GM23338 (cell line): ENCODE measurements at regions not wholly inside any gene's neighbourhood (a gene's known extent, or its start where the extent isn't known, plus 50 kb on each side); places are given as distances from the start of the nearest gene placed in this dataset.

Experiments used
- ATAC-seq: fragments of 200-7000 bp; cut with Tn5 transposase; 3 replicates; pipeline ENCODE4 v1.9.1; 2020
- DNase-seq: peaks from one replicate; pipeline ENCODE4 v3.0.0-alpha.2; 2015; ENCODE audit warnings: low spot score
- H2AFZ ChIP-seq: fragments of 200-600 bp; sonication (generic); 2 replicates; pipeline ENCODE4 v1.8.0; 2016; ENCODE audit warnings: antibody characterized with exemption, mild to moderate bottlenecking, moderate library complexity
- H3F3A ChIP-seq: fragments of 200-600 bp; sonication (generic); replicated peaks from 2 replicates; pipeline ENCODE4 v1.8.0; 2017; ENCODE audit warnings: antibody characterized with exemption, mixed run types, low read depth
- H3K27ac ChIP-seq: fragments of 200-600 bp; sonication (generic); 2 replicates; pipeline ENCODE4 v1.6.1; 2016; ENCODE audit warnings: low read depth
- H3K27me3 ChIP-seq: fragments of 200-600 bp; sonication (generic); 2 replicates; pipeline ENCODE4 v1.8.0; 2016; ENCODE audit warnings: mild to moderate bottlenecking, mixed run types, moderate library complexity; ENCODE audit not compliant: insufficient read depth
- H3K36me3 ChIP-seq: fragments of 200-600 bp; sonication (generic); 2 replicates; pipeline ENCODE4 v1.8.0; 2016; ENCODE audit warnings: mild to moderate bottlenecking; ENCODE audit not compliant: insufficient read depth
- H3K4me1 ChIP-seq: fragments of 200-600 bp; sonication (generic); 2 replicates; pipeline ENCODE4 v1.8.0; 2016; ENCODE audit warnings: mild to moderate bottlenecking, moderate library complexity; ENCODE audit not compliant: insufficient read depth
- H3K4me2 ChIP-seq: fragments of 200-600 bp; sonication (generic); 2 replicates; pipeline ENCODE4 v1.7.1; 2017; ENCODE audit warnings: mixed run types
- H3K4me3 ChIP-seq: fragments of 200-600 bp; sonication (generic); 2 replicates; pipeline ENCODE4 v1.6.1; 2016; ENCODE audit warnings: mixed run types
- H3K79me2 ChIP-seq: fragments of 200-600 bp; sonication (generic); replicated peaks from 2 replicates; pipeline ENCODE4 v1.8.0; 2017; ENCODE audit warnings: mild to moderate bottlenecking; ENCODE audit not compliant: insufficient read depth
- H3K9me2 ChIP-seq: fragments of 200-600 bp; sonication (generic); 2 replicates; pipeline ENCODE4 v1.8.0; 2017; ENCODE audit not compliant: insufficient read depth
- H4K20me1 ChIP-seq: fragments of 200-600 bp; sonication (generic); replicated peaks from 2 replicates; pipeline ENCODE4 v1.8.0; 2017; ENCODE audit warnings: mild to moderate bottlenecking; ENCODE audit not compliant: insufficient read depth
- H3K27ac Mint-ChIP-seq: 2 replicates; pipeline ENCODE4 v1.8.0; 2020; ENCODE audit warnings: inconsistent platforms, mild to moderate bottlenecking, moderate library complexity, mixed read lengths
- H3K27me3 Mint-ChIP-seq: 3 replicates; pipeline ENCODE4 v1.8.0; 2022; ENCODE audit warnings: low read depth, mild to moderate bottlenecking, moderate library complexity, mixed read lengths, inconsistent platforms; ENCODE audit not compliant: insufficient read depth, poor library complexity
- H3K36me3 Mint-ChIP-seq: 3 replicates; pipeline ENCODE4 v1.8.0; 2021; ENCODE audit warnings: low read depth, mild to moderate bottlenecking, inconsistent platforms, moderate library complexity, mixed read lengths
- H3K4me1 Mint-ChIP-seq: 3 replicates; pipeline ENCODE4 v1.8.0; 2020; ENCODE audit warnings: mild to moderate bottlenecking, inconsistent platforms, mixed read lengths
- H3K4me3 Mint-ChIP-seq: 3 replicates; pipeline ENCODE4 v1.8.0; 2021; ENCODE audit warnings: moderate library complexity, mild to moderate bottlenecking, inconsistent platforms, mixed read lengths
- H3K9me3 Mint-ChIP-seq: 3 replicates; pipeline ENCODE4 v1.8.0; 2020; ENCODE audit warnings: moderate library complexity, mild to moderate bottlenecking, inconsistent platforms, mixed read lengths
- CREB1 ChIP-seq: fragments of 250-450 bp; sonication (Bioruptor Pico); IDR thresholded peaks from 2 replicates; pipeline ENCODE4 v1.5.0; 2020; ENCODE audit warnings: low read depth, mild to moderate bottlenecking, moderate library complexity
- CTCF ChIP-seq, 2 experiments: fragments of 200-600 bp in 1 of 2; sonication (generic) in 1 of 2; conservative IDR thresholded peaks; 2 replicates each; pipeline versions ENCODE4 v1.5.1 to v1.6.1; 2016 to 2017; ENCODE audit warnings: antibody characterized with exemption in 2 of 2, low read depth in 2 of 2, mild to moderate bottlenecking in 2 of 2, moderate library complexity in 1 of 2
- ETS1 ChIP-seq: IDR thresholded peaks from 2 replicates; pipeline ENCODE4 v1.6.1; 2016; ENCODE audit warnings: antibody characterized with exemption
- EZH2 ChIP-seq: fragments of 200-600 bp; sonication (generic); IDR thresholded peaks from one replicate; pipeline ENCODE4 v1.8.0; 2017; ENCODE audit warnings: antibody characterized with exemption, mild to moderate bottlenecking, low read depth; ENCODE audit not compliant: unreplicated experiment
- EZH2phosphoT487 ChIP-seq: fragments of 200-600 bp; sonication (generic); IDR thresholded peaks from one replicate; pipeline ENCODE4 v1.8.1; 2018; ENCODE audit warnings: antibody characterized with exemption; ENCODE audit not compliant: unreplicated experiment
- JUNB ChIP-seq: IDR thresholded peaks from one replicate; pipeline ENCODE4 v1.6.1; 2016; ENCODE audit warnings: antibody characterized with exemption; ENCODE audit not compliant: unreplicated experiment
- NANOG ChIP-seq: IDR thresholded peaks from 2 replicates; pipeline ENCODE4 v1.6.1; 2016; ENCODE audit warnings: antibody characterized with exemption, borderline replicate concordance
- POLR2AphosphoS5 ChIP-seq: IDR thresholded peaks from 2 replicates; pipeline ENCODE4 v1.6.1; 2016; ENCODE audit warnings: antibody characterized with exemption, low read depth
- REST ChIP-seq: IDR thresholded peaks from one replicate; pipeline ENCODE4 v1.6.1; 2018; ENCODE audit warnings: antibody characterized with exemption; ENCODE audit not compliant: unreplicated experiment
- STAT1 ChIP-seq: IDR thresholded peaks from one replicate; pipeline ENCODE4 v1.6.1; 2016; ENCODE audit warnings: antibody characterized with exemption; ENCODE audit not compliant: unreplicated experiment
- ZNF114 ChIP-seq: fragments of 250-450 bp; sonication (Bioruptor Pico); IDR thresholded peaks from 2 replicates; pipeline ENCODE4 v1.5.0; 2020; ENCODE audit warnings: mild to moderate bottlenecking, moderate library complexity
- ZNF331 ChIP-seq: fragments of 250-450 bp; sonication (Bioruptor Pico); IDR thresholded peaks from 2 replicates; pipeline ENCODE4 v1.5.0; 2020; ENCODE audit warnings: low read depth, mild to moderate bottlenecking, moderate library complexity
- ZNF462 ChIP-seq: fragments of 250-450 bp; sonication (Bioruptor Pico); IDR thresholded peaks from 2 replicates; pipeline ENCODE4 v1.5.0; 2020; ENCODE audit warnings: mild to moderate bottlenecking, moderate library complexity

GRCh38 chr4:186902361-186902760 is 178.7 kb upstream of the FAT1 start:
- H4K20me1 ChIP-seq, result no peaks in the 10 kb centered on the region
- no peaks in the 10 kb centered on the region for H3F3A ChIP-seq
- Mint-ChIP-seq H3K36me3 (no peaks in the 10 kb centered on the region), H3K27me3 (no peaks in the 10 kb centered on the region), H3K4me3 (no peak overlapping the region), H3K9me3 (no peaks in the 10 kb centered on the region; the same call in 2 of the 3 replicates), H3K27ac (no peak overlapping the region), H3K4me1 (no peaks in the 10 kb centered on the region; the same call in 2 of the 3 replicates)
- no peak for ATAC-seq
- no peak overlapping the region for H3K4me3 ChIP-seq
- no peaks in the 10 kb centered on the region for H3K27me3 ChIP-seq
- no peaks in the 10 kb centered on the region for H3K36me3 ChIP-seq
- no peak for DNase-seq
- no peaks in the 10 kb centered on the region for H3K79me2 ChIP-seq
- H3K4me2 ChIP-seq, result no peak overlapping the region
- no peak overlapping the region for H3K27ac ChIP-seq
- no peaks in the 10 kb centered on the region for H3K9me2 ChIP-seq
- no peaks in the 10 kb centered on the region for H3K4me1 ChIP-seq
- TF ChIP-seq POLR2AphosphoS5 (no peak), CREB1 (no peak), STAT1 (no peak), EZH2phosphoT487 (no peak), ZNF331 (no peak), CTCF (conservative IDR thresholded peaks at IDR 0.05; ENCODE audit: low read depth in 2 of 2) (no peak), REST (no peak), ZNF114 (no peak), ETS1 (no peak), JUNB (no peak), ZNF462 (CRISPR knock-in tag) (no peak), EZH2 (no peak), NANOG (no peak)
- no peak overlapping the region; the same call in 1 of the 2 replicates for H2AFZ ChIP-seq
